ENCODE measurements at regions not wholly inside any gene's neighbourhood (a gene's known extent, or its start where the extent isn't known, plus 50 kb on each side); places are given as distances from the start of the nearest gene placed in this dataset.

DNA sequence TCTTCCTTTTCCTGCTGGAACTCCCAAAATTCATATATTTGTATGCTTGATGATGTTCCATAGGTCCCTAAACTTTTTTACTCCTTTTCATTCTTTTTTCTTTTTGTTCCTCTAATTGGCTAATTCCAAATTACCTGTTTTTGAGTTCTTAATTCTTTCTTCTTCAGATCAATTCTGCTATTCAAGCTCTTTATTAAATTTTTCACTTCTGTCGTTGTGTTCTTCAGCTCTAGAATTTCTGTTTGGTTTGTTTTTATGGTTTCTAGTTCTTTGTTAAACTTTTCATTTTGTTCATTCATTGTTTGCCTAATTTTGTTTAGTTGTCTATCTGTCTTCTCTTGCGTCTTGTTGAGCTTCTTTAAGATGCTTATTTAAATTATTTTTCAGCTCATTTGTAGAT is 154.8 kb downstream of the TPH2 start (continued):
- TF ChIP-seq, protein P1, sequence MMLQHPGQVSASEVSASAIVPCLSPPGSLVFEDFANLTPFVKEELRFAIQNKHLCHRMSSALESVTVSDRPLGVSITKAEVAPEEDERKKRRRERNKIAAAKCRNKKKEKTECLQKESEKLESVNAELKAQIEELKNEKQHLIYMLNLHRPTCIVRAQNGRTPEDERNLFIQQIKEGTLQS (CRISPR knock-in tag; conservative IDR thresholded peaks at IDR 0.05): no peak
- no peak for TF ChIP-seq OVOL2 (CRISPR knock-in tag; IDR thresholded peaks at IDR 0.05; ENCODE audit: borderline replicate concordance)

DNA sequence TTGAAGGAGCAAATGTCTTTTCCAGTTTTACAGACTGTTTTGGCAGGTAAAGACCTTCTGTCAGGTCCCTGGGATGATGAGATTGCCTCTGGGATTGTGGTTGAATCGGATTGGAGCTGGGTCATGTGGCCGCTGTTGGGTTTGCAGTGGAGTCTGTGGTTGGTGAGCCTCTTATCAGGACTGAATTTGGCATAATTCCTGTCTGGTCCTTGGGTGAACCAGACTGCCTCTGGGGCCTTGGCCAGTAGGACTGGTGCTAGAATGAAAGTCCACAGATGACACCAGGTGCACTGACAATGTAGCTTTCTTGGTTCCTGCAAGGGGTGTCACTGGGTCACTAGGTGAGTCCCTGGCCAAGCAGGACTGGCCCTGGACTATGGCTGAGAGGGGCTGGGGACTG is 155.3 kb downstream of the TPH2 start:
- Mint-ChIP-seq H3K27me3 (ENCODE audit: low read depth) (no peaks in the 10 kb centered on the region), H3K4me1 (no peaks in the 10 kb centered on the region), H3K27ac (no peak overlapping the region), H3K36me3 (no peaks in the 10 kb centered on the region), H3K4me3 (no peak overlapping the region), H3K9me3 (peaks cover 7% of the 10 kb centered on the region)
- ChIA-PET POLR2A (no interaction called here), CTCF (interaction anchor here (1.0 kb wide), 1 partner anchor 10 kb away, joined by 3 read pairs; no protein-coding TSS in a partner anchor)
- DNase-seq (ENCODE audit: low spot score) (no peak), ATAC-seq (no peak)
- no peak for TF ChIP-seq TCF7 (CRISPR knock-in tag; IDR thresholded peaks at IDR 0.05; ENCODE audit: low read depth)
- TF ChIP-seq ZNF671 (CRISPR knock-in tag; IDR thresholded peaks at IDR 0.05): no peak
- TF ChIP-seq, protein P2, sequence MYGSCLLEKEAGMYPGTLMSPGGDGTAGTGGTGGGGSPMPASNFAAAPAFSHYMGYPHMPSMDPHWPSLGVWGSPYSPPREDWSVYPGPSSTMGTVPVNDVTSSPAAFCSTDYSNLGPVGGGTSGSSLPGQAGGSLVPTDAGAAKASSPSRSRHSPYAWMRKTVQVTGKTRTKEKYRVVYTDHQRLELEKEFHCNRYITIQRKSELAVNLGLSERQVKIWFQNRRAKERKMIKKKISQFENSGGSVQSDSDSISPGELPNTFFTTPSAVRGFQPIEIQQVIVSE (CRISPR knock-in tag; IDR thresholded peaks at IDR 0.05; ENCODE audit: borderline replicate concordance): no peak
- TF ChIP-seq, protein P3, sequence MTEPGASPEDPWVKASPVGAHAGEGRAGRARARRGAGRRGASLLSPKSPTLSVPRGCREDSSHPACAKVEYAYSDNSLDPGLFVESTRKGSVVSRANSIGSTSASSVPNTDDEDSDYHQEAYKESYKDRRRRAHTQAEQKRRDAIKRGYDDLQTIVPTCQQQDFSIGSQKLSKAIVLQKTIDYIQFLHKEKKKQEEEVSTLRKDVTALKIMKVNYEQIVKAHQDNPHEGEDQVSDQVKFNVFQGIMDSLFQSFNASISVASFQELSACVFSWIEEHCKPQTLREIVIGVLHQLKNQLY (CRISPR knock-in tag; IDR thresholded peaks at IDR 0.05): no peak
- no peak for TF ChIP-seq ZNF219 (CRISPR knock-in tag; IDR thresholded peaks at IDR 0.05; ENCODE audit: borderline replicate concordance)
- TF ChIP-seq, protein P1 (CRISPR knock-in tag; conservative IDR thresholded peaks at IDR 0.05): no peak
- TF ChIP-seq, protein P4, sequence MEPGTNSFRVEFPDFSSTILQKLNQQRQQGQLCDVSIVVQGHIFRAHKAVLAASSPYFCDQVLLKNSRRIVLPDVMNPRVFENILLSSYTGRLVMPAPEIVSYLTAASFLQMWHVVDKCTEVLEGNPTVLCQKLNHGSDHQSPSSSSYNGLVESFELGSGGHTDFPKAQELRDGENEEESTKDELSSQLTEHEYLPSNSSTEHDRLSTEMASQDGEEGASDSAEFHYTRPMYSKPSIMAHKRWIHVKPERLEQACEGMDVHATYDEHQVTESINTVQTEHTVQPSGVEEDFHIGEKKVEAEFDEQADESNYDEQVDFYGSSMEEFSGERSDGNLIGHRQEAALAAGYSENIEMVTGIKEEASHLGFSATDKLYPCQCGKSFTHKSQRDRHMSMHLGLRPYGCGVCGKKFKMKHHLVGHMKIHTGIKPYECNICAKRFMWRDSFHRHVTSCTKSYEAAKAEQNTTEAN (CRISPR knock-in tag; IDR thresholded peaks at IDR 0.05): no peak
- TF ChIP-seq, protein P5, sequence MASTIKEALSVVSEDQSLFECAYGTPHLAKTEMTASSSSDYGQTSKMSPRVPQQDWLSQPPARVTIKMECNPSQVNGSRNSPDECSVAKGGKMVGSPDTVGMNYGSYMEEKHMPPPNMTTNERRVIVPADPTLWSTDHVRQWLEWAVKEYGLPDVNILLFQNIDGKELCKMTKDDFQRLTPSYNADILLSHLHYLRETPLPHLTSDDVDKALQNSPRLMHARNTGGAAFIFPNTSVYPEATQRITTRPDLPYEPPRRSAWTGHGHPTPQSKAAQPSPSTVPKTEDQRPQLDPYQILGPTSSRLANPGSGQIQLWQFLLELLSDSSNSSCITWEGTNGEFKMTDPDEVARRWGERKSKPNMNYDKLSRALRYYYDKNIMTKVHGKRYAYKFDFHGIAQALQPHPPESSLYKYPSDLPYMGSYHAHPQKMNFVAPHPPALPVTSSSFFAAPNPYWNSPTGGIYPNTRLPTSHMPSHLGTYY (CRISPR knock-in tag; IDR thresholded peaks at IDR 0.05): no peak
- no peak for TF ChIP-seq NFYB (CRISPR knock-in tag; conservative IDR thresholded peaks at IDR 0.05; ENCODE audit: low read depth)
- no peak for TF ChIP-seq ELF4 (CRISPR knock-in tag; IDR thresholded peaks at IDR 0.05; ENCODE audit: low read depth)
- TF ChIP-seq, protein P6, sequence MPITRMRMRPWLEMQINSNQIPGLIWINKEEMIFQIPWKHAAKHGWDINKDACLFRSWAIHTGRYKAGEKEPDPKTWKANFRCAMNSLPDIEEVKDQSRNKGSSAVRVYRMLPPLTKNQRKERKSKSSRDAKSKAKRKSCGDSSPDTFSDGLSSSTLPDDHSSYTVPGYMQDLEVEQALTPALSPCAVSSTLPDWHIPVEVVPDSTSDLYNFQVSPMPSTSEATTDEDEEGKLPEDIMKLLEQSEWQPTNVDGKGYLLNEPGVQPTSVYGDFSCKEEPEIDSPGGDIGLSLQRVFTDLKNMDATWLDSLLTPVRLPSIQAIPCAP (CRISPR knock-in tag; IDR thresholded peaks at IDR 0.05): no peak
- no peak for TF ChIP-seq NFATC4 (CRISPR knock-in tag; IDR thresholded peaks at IDR 0.05)
- TF ChIP-seq, protein P7, sequence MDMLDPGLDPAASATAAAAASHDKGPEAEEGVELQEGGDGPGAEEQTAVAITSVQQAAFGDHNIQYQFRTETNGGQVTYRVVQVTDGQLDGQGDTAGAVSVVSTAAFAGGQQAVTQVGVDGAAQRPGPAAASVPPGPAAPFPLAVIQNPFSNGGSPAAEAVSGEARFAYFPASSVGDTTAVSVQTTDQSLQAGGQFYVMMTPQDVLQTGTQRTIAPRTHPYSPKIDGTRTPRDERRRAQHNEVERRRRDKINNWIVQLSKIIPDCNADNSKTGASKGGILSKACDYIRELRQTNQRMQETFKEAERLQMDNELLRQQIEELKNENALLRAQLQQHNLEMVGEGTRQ (CRISPR knock-in tag; IDR thresholded peaks at IDR 0.05): no peak
- TF ChIP-seq, protein P8, sequence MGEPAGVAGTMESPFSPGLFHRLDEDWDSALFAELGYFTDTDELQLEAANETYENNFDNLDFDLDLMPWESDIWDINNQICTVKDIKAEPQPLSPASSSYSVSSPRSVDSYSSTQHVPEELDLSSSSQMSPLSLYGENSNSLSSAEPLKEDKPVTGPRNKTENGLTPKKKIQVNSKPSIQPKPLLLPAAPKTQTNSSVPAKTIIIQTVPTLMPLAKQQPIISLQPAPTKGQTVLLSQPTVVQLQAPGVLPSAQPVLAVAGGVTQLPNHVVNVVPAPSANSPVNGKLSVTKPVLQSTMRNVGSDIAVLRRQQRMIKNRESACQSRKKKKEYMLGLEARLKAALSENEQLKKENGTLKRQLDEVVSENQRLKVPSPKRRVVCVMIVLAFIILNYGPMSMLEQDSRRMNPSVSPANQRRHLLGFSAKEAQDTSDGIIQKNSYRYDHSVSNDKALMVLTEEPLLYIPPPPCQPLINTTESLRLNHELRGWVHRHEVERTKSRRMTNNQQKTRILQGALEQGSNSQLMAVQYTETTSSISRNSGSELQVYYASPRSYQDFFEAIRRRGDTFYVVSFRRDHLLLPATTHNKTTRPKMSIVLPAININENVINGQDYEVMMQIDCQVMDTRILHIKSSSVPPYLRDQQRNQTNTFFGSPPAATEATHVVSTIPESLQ (CRISPR knock-in tag; IDR thresholded peaks at IDR 0.05): no peak

All from WTC11 (cell line).